Neural progenitor cell (in vitro differentiated cells): ENCODE measurements at regions not wholly inside any gene's neighbourhood (a gene's known extent, or its start where the extent isn't known, plus 50 kb on each side); places are given as distances from the start of the nearest gene placed in this dataset.

Source experiments
- EZH2 ChIP-seq: fragments of 200-600 bp; sonication (generic); IDR thresholded peaks from 2 replicates; pipeline ENCODE4 v1.6.1; 2017; ENCODE audit warnings: antibody characterized with exemption, mild to moderate bottlenecking, moderate library complexity
- EZH2phosphoT487 ChIP-seq: fragments of 200-600 bp; sonication (generic); IDR thresholded peaks from 2 replicates; pipeline ENCODE4 v1.6.1; 2017; ENCODE audit warnings: antibody characterized with exemption
- TF ChIP-seq, protein P1 (sequence below): fragments of 200-600 bp; sonication (generic); IDR thresholded peaks from 2 replicates; pipeline ENCODE4 v1.5.1; 2017; ENCODE audit warnings: antibody characterized with exemption, mild to moderate bottlenecking

DNA sequence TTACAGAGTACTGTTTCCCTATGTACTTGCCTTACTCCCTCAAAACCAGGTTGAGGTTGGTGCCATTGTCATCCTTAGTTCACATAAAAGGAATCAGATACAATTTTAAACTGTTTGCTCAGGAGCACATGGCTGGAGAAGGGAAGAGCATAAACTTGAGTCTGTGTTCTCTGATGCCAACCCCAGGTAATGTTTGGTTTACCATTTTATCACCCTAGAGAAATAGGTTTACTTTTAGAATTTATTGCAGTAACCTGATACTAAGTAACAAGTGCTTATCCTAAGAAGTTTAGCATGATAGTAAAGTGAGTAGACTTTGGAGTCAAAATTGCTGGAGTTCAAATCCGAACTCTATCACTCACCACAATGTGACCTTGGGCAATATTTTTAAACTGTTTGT is 86.3 kb downstream of the RFPL4B start:
- TF ChIP-seq, protein P1, sequence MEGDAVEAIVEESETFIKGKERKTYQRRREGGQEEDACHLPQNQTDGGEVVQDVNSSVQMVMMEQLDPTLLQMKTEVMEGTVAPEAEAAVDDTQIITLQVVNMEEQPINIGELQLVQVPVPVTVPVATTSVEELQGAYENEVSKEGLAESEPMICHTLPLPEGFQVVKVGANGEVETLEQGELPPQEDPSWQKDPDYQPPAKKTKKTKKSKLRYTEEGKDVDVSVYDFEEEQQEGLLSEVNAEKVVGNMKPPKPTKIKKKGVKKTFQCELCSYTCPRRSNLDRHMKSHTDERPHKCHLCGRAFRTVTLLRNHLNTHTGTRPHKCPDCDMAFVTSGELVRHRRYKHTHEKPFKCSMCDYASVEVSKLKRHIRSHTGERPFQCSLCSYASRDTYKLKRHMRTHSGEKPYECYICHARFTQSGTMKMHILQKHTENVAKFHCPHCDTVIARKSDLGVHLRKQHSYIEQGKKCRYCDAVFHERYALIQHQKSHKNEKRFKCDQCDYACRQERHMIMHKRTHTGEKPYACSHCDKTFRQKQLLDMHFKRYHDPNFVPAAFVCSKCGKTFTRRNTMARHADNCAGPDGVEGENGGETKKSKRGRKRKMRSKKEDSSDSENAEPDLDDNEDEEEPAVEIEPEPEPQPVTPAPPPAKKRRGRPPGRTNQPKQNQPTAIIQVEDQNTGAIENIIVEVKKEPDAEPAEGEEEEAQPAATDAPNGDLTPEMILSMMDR, result no peak
- no peak for TF ChIP-seq EZH2
- TF ChIP-seq EZH2phosphoT487, result no peak
